GM19239 (cell line): ENCODE measurements at regions not wholly inside any gene's neighbourhood (a gene's known extent, or its start where the extent isn't known, plus 50 kb on each side); places are given as distances from the start of the nearest gene placed in this dataset.
"Not testable (repeated sequence)": the region's sequence is repeated elsewhere in the genome, so short reads cannot be mapped to it uniquely, and the experiment has no call there.

ENCODE experiments used
- DNase-seq: peaks from one replicate; pipeline ENCODE4 v3.0.0; 2011; ENCODE audit warnings: low spot score; ENCODE audit not compliant: insufficient read length
- FAIRE-seq: peaks from 2 replicates; lab custom pipeline; 2011; peaks lifted over from hg19 to GRCh38; lab: Jason Lieb, UNC

DNA sequence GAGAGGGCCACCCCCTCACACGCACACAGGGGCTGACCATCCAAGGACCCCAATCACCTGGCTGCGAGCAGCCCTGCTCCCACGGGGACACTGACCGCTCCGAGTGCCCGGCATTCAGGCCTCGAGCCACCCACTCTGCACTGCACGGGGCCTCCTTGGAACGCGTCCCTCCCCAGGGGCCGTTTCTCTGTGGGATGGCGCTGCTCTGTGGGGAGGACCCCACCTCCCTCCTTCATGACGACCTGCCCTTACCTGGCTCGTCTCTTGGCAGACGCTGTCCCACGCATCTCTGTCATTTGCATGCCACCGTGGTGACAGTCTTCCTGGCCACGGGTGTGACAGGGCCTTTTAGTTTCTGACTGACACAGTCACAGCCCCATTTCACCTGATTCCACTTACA lies 334.5 kb downstream of the PREX1 start:
- not testable (repeated sequence) for FAIRE-seq, DNase-seq

DNA sequence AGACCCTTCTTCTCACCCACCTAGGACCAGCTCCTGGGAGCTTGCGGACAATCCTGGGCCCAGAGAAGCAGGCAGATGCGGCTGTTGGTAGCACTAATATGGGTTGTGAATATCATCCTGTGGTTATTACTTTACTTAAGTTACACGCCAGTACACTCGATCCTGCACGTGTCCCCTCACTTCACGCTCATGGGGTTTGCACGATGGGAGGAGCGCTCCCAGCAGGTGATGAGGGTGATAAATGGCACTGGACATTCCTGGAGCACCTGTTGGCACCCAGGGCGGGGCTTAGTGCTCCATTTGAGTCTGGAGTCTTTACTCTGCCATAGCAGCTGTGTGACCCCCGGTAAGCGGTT lies 335.1 kb downstream of the PREX1 start:
- no peak for FAIRE-seq

DNA sequence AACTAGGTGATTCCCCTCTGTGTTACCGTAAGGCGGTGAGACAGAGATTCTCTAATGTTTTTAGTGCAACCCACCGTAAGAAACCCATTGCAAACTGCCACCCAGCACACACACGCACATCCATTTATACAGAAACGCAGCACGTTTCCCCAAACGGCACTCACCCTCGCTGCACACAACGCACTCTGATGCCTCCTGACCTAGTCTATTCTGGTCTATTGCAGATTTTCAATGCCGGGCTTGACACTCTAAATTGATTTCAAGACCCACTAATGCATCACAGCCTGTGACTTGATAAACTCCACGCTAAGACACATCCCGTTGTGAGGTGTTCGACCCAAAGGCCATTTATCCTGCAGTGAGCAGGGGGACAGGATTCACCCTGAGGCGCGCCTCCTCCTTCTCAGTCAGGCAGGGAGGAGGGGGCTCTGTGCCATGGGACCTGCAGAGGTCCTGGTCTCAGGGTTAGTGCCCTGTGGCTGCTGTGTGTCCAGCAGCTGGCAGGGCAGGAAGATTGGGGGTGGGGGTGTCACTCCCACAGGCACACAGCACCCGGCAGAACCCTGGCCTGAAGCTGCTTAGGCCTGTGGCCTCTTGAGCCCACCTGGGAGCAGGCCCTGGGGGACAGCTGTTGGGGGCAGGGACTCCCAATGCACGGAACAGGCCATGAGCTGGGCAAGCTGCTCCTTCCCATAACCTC lies 335.6 kb downstream of the PREX1 start:
- no peak for DNase-seq
- FAIRE-seq = no peak

More for the DNA sequence above, 335.1 kb downstream of the PREX1 start:
- no peak for DNase-seq

DNA sequence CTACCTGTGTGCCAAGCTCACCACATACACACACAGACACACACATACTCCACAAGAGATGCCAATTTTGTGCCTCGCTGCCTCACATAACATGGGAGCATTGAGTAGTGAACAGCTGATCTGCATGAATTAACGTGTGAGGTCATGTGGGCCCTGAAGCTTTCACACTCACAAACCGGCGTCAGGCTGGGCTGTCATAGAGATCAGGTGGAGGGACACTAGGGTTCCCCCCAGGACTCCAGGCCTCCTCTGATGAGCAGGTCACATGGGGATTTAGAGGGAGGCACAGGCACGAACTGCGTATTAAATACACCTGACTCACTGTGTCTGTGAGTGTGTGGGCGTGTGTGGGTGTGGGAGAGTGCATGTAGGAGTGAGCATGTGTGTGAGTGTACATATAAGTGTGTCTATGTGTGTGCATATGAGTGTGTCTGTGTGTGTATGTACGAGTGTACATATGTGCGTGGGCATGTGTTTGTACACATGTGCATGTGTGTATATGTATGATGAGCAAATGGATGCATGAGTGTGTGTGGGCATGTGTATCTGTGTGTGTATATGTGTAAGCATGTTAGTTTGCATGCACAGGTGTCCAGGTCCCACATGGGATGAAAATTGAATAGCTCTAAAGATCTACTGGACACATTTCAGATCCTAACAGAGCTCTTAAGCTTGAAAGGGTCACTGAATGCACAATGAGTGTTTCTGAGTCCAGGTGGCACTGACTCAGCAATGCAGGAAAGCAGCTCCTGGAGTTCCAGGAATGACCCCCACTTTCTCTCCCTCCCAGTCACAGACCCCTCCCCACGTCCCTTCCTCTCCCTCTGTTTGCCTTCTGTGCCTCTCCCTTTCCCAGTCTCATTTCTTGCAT lies 336.6 kb downstream of the PREX1 start:
- DNase-seq (no peak), FAIRE-seq (no peak)

DNA sequence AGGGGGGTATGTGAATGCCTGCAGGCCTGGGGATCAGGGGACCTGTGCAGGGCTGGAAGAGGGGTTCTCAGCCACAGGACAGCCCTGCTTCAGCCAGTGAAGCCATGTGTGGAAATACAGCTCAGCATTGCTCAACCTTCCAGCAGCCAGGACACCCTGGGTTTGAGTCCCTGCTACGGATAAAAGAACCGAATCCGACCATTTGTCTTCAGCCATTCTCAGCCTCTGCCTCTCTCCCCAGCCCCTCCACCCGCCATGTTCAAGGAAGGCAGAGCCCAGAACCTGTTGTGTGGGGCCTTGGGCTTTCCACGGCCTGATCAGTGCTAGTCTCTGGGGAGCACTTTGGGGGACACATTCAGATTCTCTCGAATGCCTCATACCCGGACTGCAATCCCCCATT lies 337.5 kb downstream of the PREX1 start:
- FAIRE-seq, DNase-seq: not testable (repeated sequence)

DNA sequence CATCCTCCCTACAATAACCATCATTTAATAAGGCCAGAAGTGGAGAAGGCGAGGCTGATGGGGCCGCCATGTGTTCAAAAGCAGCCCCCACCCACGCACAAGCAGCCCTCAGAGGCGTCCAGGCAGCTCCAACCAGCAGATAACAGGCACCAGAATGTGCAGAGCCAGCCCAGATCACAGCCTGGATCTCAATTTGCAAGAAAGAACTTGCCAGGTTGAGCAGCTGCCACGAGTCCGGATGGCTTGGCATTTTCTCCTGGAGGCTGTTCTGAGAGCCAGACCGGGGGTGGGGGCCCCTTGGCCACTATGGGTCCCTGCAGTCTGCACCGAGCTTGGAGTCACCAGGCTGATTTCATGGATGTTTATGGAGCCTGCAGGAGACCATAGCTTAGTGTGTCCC lies 338.1 kb downstream of the PREX1 start:
- DNase-seq (no peak), FAIRE-seq (no peak)

DNA sequence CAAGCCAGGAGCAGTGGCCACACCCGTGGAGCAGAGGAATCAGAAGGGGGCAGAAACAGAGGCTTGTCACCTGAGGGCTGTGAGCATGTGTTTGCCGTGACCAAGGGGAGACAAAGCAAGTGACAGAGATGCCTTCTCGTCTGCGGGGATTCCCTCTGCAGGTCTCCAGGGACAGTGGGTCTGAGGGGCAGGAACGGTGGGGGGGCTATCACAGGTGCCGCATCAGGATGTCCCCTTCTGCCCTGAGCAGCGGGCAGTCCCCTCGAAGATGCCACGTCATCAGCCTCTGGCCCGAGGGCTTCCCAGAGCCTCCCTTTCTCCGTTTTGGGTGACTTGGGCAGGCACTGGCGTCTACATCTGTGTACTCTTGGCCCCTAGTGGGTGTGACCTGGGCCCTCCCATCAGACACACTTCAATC lies 338.7 kb downstream of the PREX1 start:
- no peak for FAIRE-seq
- DNase-seq = no peak

DNA sequence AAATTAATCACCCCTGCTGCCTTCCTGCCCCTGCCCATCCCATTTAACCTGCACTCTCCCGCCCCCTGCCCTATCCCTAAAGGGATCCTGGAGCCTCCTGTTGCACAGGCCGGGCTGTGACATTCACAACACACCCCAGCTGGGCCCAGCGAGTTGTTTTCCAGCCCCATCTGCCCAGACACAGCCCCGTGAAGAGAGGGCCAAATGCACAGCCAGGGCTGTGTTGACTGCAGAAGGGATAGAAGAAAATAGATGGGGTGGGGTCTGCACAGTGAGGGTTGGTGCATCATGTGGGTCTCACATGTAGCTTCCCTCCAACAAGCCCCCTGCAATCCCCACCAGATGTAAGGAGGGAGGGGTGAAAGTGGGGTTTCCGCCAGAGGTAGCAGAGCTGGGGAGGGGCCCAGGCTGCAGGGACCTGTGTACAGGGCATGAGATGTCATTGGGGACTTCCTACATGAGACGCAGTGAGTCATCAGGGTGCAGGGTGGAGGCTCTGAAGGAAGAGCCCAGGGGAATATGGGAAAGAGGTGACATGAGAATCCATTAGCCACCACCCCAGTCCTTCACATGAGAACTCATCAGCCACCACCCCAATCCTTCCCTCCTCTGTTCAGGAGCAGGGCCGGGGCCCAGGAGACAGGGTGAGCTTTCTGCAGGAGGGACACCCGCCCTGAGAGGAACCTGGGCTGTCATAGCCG lies 339.3 kb downstream of the PREX1 start:
- not testable (repeated sequence) for DNase-seq, FAIRE-seq

DNA sequence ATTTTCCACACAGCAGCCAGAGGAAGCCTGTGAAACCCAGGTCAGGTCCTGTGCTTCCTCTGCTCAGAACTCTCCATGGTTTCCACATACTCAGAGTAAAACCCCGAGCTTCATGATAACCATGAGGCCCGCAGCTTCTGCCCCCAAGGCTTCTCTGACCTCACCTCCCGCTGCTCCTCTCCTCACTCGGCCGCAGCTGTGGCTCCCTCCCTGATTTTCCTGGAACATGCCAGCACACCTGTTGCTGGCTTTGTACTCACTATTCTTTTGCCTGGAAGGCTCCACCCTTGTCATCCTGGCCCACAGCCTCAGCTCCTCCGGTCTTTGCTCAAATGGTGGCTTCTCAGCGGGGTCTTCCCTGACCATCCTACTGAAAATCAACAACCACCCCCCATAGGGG lies 341.7 kb downstream of the PREX1 start:
- FAIRE-seq = no peak
- DNase-seq = no peak

DNA sequence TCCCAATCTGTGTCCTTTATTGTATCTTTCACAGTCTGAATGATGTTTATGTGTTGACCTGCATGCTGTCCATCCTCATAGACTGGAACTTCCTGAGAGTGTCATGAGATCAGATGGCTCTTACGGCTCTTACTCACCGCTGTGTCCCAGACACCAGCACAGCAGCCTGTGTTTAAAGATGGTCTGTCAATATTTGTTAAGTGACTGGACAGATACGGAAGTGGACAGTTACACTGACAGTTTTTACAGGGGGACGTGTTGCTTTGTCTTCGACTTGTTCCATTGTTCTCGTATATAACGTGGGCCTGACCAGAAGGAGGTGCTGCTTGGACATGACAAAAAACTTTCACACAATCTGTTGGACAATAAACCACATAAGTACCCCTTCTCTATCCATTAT lies 342.6 kb downstream of the PREX1 start:
- FAIRE-seq, DNase-seq: not testable (repeated sequence)

DNA sequence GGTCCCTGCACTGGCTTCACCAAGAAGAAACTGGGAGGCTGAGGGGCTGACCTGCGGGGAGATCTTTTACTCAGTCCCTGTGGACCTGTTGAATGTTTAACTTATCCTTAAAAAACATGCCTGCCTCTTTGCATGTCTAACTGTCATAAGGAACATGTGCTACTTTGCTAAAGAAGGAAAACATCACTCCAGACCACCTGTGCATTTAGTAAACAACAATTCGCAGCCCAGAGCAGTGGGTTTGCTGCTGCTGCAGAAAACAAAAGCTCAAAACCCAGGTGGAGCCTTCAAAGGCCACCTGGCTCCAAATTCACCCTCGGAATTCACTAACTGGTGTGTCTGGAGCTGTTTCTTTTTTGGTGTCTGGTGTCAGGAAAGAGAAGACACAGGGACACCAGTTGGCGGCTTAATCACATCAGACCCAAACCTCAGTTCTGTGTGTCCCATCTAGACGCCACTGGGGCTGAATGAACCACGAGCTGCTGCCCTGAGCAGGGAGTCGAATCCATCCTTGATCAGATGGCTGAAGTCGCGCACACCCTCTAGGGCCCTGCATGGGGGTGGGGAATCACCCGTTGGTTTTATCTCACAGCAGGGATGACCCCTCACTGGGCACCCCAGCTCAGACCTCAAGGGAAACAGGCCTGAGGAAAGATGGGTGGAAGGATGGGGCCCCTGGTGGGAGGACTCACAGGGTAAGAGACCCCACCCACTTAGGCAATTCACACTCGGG lies 344.3 kb downstream of the PREX1 start:
- FAIRE-seq (no peak), DNase-seq (no peak)

DNA sequence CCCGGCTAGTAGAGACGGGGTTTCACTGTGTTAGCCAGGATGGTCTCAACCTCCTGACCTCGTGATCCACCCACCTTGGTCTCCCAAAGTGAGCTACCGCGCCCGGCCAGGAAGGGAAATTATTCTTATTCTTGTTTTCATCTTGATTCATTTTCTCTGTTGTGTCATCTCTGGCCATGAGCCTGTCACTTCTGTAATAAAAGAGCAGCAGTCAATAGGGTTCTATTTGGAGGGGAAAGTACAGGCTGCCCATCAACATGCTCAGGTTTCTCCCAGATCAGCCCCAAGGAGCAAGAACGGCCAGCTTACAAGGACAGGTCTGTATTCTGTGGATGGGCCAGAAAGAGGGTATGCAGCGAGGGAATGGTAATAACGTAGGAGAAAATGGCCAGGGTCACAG lies 345.0 kb downstream of the PREX1 start:
- FAIRE-seq = no peak
- no peak for DNase-seq

DNA sequence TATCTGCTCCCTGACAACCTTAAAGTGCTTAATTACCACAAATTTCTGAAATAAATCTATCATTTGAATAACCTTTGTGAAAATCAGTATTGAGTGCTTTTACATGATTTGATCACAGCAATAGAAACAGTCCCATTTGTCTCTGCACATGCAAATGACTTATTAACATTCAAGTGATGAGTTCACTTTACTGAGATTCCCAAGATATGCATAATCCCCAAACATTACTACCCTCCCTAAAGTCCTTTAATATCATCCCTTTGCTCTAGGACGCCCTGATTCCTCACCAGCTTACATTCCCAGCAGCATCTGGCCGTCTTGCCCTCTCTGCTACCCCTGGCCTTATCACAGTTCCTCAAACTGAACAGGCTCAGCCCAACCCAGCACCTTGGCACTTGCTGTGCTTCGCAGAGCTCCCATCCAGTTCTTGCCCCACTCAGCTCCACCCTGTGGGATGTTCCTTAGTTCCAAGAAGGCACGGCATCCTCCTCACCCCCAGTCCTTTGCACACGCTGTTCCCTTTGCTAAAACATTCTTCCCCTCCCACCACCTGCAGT lies 347.5 kb downstream of the PREX1 start:
- no peak for DNase-seq
- no peak for FAIRE-seq

DNA sequence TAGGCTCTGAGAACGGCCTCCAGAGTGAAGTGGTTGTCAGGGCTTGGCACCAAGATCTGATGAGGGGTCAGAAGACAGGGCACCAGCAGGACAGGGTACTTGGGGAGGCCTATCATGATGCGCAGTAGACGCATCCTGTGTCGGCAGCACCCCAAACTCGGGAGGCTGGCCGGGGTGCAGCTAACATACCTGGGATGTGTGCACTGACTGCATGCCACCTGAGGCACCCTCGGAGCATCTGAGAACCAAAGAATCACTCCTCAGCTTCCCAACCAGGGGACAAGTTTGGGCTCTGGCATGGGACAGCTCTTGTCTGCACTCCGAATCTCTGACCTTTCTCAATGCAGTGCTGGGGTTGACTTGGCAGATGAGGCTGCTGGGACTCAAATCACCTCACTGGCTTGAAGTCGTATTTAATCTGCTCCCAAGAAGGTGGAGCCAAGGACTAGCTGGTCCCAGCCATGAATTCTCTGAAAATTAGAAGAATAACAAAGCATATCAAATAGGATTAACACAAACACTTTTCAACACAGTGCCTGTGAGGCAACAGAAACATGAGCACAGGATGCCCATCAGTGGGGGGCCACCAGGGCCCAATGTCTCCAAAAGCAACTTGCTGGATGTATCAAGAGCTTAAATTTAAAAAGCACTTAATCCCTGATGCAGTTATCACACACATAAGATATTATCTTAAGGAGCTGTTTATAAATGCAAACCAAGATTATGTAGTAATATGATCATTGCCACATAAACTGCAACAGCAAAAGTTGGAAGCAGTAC lies 348.8 kb downstream of the PREX1 start:
- no peak for FAIRE-seq
- no peak for DNase-seq

DNA sequence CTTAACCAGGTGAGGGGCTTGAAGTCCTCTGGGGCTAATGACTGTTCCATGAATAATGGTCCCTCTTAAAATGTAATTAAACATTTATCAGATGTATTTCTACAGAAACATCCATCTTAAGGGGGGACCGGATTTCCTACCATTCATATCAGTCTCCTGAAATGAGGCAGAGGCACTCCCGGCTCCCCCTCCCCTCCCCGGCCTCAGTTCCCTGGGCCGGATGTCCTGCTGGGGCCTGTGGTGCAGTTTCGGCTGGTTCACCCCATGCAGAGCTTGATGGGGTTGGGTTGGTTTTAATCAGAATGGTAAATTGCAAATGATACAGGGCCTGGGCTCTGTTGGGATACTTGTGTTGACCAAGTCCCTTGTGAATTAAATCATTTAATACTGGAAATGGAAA lies 349.4 kb downstream of the PREX1 start:
- no peak for DNase-seq
- FAIRE-seq = no peak

DNA sequence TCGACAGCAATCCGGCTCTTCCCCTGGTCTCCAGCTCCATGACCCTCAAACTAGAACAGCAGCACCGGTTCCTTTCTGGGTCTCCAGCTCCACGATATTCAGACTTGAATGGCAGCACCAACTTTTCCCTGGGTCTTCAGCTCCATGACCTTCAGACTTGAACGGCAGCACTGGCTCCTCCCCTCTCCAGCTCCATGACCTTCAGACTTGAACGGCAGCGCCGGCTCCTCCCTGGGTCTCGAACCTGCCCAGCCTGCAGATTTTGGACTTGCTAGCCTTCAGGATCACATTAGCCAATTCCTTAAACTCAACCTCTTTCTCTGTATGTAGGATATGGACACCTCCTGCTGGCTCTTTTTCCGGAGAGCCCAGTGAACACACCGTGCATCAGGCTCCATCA lies 350.9 kb downstream of the PREX1 start:
- FAIRE-seq (no peak), DNase-seq (no peak)

DNA sequence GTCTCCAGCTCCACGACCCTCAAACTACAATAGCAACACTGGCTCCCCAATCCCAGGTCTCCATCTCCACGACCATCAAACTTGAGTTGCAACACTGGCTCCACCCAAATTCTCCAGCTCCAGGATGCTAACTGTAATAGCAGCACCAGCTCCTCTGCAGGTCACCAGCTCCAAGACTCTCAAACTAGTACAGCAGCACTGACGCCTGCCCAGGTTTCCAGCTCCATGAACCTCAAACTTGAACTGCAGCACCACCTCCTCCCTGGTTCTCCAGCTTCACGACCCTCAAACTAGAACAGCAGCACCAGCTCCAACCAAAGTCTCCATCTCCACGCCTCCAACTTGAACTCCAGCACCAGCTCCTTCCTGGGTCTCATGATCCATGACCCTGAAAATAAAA lies 353.8 kb downstream of the PREX1 start:
- DNase-seq (no peak), FAIRE-seq (no peak)

DNA sequence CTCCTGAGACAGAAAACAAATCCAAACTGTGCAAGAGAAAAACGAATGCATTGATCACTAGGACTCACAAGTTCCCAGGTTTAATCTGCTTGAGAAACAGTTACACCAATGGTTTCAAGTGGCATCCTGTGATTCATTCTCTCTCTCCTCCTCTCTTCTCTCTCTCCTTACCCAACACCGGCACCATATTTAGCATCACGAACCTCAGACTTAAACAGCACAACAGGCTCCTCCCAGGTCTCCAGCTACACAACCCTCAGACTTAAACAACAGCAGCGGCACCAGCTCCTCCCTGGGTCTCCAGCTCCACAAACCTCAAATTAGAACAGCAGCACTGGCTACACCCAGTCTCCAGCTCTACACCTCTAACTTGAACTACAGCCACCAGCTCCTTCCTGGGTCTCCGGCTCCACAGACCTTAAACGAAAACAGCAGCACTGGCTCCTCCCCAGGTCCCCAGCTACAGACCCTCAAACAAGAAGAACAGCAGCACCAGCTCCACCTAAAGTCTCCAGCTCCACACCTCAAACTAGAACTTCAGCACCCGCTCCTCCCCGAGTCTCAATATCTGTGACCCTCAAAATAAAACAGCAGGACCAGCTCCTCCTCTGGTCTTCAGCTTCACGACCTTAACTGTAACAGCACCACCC lies 355.9 kb downstream of the PREX1 start:
- DNase-seq (no peak), FAIRE-seq (no peak)

DNA sequence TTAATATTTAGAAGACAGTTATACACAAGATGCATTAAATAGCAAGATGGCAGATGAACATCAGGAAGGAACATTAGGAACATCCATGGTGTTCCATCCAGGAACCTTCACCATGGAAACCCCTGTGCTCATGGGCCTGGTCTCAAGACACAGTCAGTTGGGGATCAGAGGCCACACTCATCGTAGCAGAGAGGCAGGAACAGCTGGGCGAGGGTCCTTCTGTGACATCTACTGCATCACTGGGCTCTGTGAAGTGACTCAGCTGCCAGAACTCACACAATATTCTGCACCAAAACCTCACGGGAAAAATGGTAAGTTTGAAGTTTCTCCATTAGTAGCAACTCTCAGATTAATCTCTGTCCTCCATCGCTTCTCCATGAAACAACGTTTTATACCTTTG lies 356.6 kb downstream of the PREX1 start:
- FAIRE-seq (no peak), DNase-seq (no peak)
